Endothelial cell of umbilical vein (primary cell): ENCODE measurements at regions not wholly inside any gene's neighbourhood (a gene's known extent, or its start where the extent isn't known, plus 50 kb on each side); places are given as distances from the start of the nearest gene placed in this dataset.
"Not testable (repeated sequence)": the region's sequence is repeated elsewhere in the genome, so short reads cannot be mapped to it uniquely, and the experiment has no call there.

Experiments used
- CTCF ChIP-seq, 2 donors: IDR thresholded peaks; 1 replicate in 1 of 2; 2 replicates in 1 of 2; pipeline ENCODE4 v1.5.1; 2011; ENCODE audit warnings: low read length in 2 of 2, mild to moderate bottlenecking in 2 of 2, moderate library complexity in 2 of 2, control low read depth in 1 of 2, inconsistent platforms in 1 of 2, low read depth in 1 of 2; ENCODE audit not compliant: insufficient read depth in 1 of 2; ENCODE audit errors: extremely low read depth in 1 of 2
- EZH2 ChIP-seq: IDR thresholded peaks from 2 replicates; pipeline ENCODE4 v1.6.1; 2012; ENCODE audit warnings: borderline replicate concordance, low read depth, mild to moderate bottlenecking, moderate library complexity, low read length, inconsistent platforms; ENCODE audit not compliant: severe bottlenecking
- POLR2A ChIP-seq: IDR thresholded peaks from 2 replicates; pipeline ENCODE4 v1.6.1; 2012; ENCODE audit warnings: low read depth, mild to moderate bottlenecking, control low read depth, low read length
- POLR2AphosphoS5 ChIP-seq: IDR thresholded peaks from 2 replicates; pipeline ENCODE4 v1.6.1; 2012; ENCODE audit warnings: low read depth, mild to moderate bottlenecking, control low read depth, low read length, moderate library complexity; ENCODE audit not compliant: insufficient read depth

- not testable (repeated sequence) for TF ChIP-seq CTCF (IDR thresholded peaks at IDR 0.05; ENCODE audit: extremely low read depth in 1 of 2, insufficient read depth in 1 of 2, low read depth in 1 of 2, low read length in 2 of 2); POLR2A; POLR2AphosphoS5; EZH2
Measured at GRCh38 chr4:9067923-9068322, 102.3 kb upstream of the FAM90A26 start.
